BLaER1 treated with 17β-estradiol and CSF1 and Interleukin-3, amounts not matched to agents 10 nM and 100 nM (cell line): ENCODE measurements at regions not wholly inside any gene's neighbourhood (a gene's known extent, or its start where the extent isn't known, plus 50 kb on each side); places are given as distances from the start of the nearest gene placed in this dataset.
"Not testable (repeated sequence)": the region's sequence is repeated elsewhere in the genome, so short reads cannot be mapped to it uniquely, and the experiment has no call there.

Experiments
- H3K27ac ChIP-seq, 11 experiments: shearing (Covaris generic); formaldehyde crosslinking; 2 replicates each; pipeline ENCODE4 v1.8.1; 2022
- H3K27me3 ChIP-seq, 11 experiments: shearing (Covaris generic); formaldehyde crosslinking; 2 replicates each; pipeline ENCODE4 v1.8.1; 2022
- H3K36me3 ChIP-seq, 11 experiments: shearing (Covaris generic); formaldehyde crosslinking; 2 replicates each; pipeline ENCODE4 v1.8.1; 2022
- H3K4me1 ChIP-seq, 10 experiments: shearing (Covaris generic); formaldehyde crosslinking; 2 replicates each; pipeline ENCODE4 v1.8.1; 2022
- H3K4me2 ChIP-seq, 11 experiments: shearing (Covaris generic); formaldehyde crosslinking; 2 replicates each; pipeline ENCODE4 v1.8.1; 2022
- H3K4me3 ChIP-seq, 10 experiments: shearing (Covaris generic); formaldehyde crosslinking; 2 replicates each; pipeline ENCODE4 v1.8.1; 2022
- H3K9ac ChIP-seq, 11 experiments: shearing (Covaris generic); formaldehyde crosslinking; 2 replicates each; pipeline ENCODE4 v1.8.1; 2022
- H3K9me3 ChIP-seq, 11 experiments: shearing (Covaris generic); formaldehyde crosslinking; replicated peaks in 1 of 11; 2 replicates each; pipeline ENCODE4 v1.8.1; 2022
- H4K20me1 ChIP-seq, 11 experiments: shearing (Covaris generic); formaldehyde crosslinking; 2 replicates each; pipeline ENCODE4 v1.8.1; 2022
- Cebpa-rat ChIP-seq, 11 experiments: shearing (Covaris generic); IDR thresholded peaks; 2 replicates each; pipeline ENCODE4 v1.8.1; 2022

GRCh38 chr13:49859560-49859959 lies 67.1 kb upstream of the KPNA3 start:
- no peak overlapping the region for H3K9ac ChIP-seq
- no peak for TF ChIP-seq Cebpa-rat (IDR thresholded peaks at IDR 0.05)
- H3K4me3 ChIP-seq = no peak overlapping the region
- no peak overlapping the region for H3K27ac ChIP-seq
- H3K4me2 ChIP-seq = no peak overlapping the region
- H3K36me3 ChIP-seq = no peaks in the 10 kb centered on the region
- no peaks in the 10 kb centered on the region for H3K27me3 ChIP-seq
- no peaks in the 10 kb centered on the region for H3K4me1 ChIP-seq
- peaks cover 27 to 40% (median 30%) of the 10 kb centered on the region in 11 experiments for H3K9me3 ChIP-seq
- no peaks in the 10 kb centered on the region for H4K20me1 ChIP-seq

- H3K9ac ChIP-seq = no peak overlapping the region
- no peaks in the 10 kb centered on the region for H4K20me1 ChIP-seq
- TF ChIP-seq Cebpa-rat (IDR thresholded peaks at IDR 0.05) = no peak
- no peaks in the 10 kb centered on the region for H3K4me1 ChIP-seq
- H3K36me3 ChIP-seq = no peaks in the 10 kb centered on the region
- peaks cover 39 to 46% (median 43%) of the 10 kb centered on the region in 11 experiments for H3K9me3 ChIP-seq
- H3K27ac ChIP-seq = no peak overlapping the region
- no peak overlapping the region for H3K4me2 ChIP-seq
- H3K4me3 ChIP-seq = no peak overlapping the region
- H3K27me3 ChIP-seq = no peaks in the 10 kb centered on the region
These were observed 65.8 kb upstream of the KPNA3 start for GRCh38 chr13:49858178-49858856.

GRCh38 chr13:49855930-49856329 lies 63.4 kb upstream of the KPNA3 start:
- Histone ChIP-seq H3K27me3 (no peaks in the 10 kb centered on the region), H3K36me3 (no peaks in the 10 kb centered on the region), H3K9ac (no peak overlapping the region), H3K9me3 (peaks cover 51 to 62% (median 55%) of the 10 kb centered on the region in 11 experiments), H3K4me2 (no peak overlapping the region), H4K20me1 (no peaks in the 10 kb centered on the region), H3K4me3 (no peak overlapping the region), H3K27ac (no peak overlapping the region), H3K4me1 (no peaks in the 10 kb centered on the region)
- TF ChIP-seq Cebpa-rat (IDR thresholded peaks at IDR 0.05) = no peak

DNA sequence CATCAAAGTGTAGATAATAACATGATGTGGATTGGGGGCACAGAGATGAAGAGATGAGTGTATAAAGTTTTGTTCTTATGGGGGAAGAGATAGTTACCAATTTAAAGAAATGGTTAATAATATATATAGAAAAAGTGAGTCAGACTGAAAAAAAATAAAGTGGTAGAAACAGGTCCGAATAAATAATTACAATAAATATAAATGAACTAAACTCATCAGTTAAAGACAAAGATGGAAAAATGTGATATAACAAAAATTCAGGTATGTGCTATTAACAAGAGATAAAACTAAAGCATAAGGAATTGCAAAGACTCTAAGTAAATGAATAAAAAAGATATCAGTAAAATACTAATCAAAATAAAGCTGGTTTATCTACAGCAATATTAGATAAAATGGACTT lies 61.1 kb upstream of the KPNA3 start:
- Histone ChIP-seq H3K36me3 (no peaks in the 10 kb centered on the region), H3K4me3 (no peak overlapping the region), H3K9ac (no peak overlapping the region), H3K4me2 (no peak overlapping the region), H3K27ac (no peak overlapping the region), H3K4me1 (peaks cover 0 to 2% (median 0%) of the 10 kb centered on the region in 10 experiments; a peak in 3 of 20 replicates), H3K9me3 (peaks cover 51 to 62% (median 55%) of the 10 kb centered on the region in 11 experiments), H3K27me3 (no peaks in the 10 kb centered on the region), H4K20me1 (no peaks in the 10 kb centered on the region)
- no peak for TF ChIP-seq Cebpa-rat (IDR thresholded peaks at IDR 0.05)

DNA sequence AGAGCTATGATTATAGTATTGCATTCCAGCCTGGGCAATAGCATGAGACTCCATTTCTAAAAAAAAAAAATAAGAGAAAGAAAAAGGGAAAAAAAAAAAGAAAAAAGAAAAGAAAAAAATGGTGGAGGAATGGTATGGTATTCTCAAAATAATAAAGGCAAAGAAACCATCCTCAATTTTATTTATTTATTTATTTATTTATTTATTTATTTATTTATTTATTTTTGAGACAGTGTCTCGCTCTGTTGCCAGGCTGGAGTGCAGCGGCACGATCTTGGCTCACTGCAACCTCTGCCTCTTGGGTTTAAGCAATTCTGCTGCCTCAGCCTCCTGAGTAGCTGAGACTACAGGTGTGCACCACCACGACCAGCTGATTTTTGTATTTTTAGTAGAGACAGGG lies 60.0 kb upstream of the KPNA3 start:
- H3K4me3 ChIP-seq, H4K20me1 ChIP-seq, H3K9ac ChIP-seq, H3K4me2 ChIP-seq, H3K36me3 ChIP-seq, H3K27ac ChIP-seq, H3K4me1 ChIP-seq, H3K27me3 ChIP-seq: not testable (repeated sequence)
- peaks cover 51 to 60% (median 53%) of the 10 kb centered on the region in 11 experiments for H3K9me3 ChIP-seq

GRCh38 chr13:49844181-49844580 lies 51.7 kb upstream of the KPNA3 start:
- no peak for TF ChIP-seq Cebpa-rat (IDR thresholded peaks at IDR 0.05)
- Histone ChIP-seq H3K9ac (no peak overlapping the region), H3K27me3 (no peaks in the 10 kb centered on the region)

More at GRCh38 chr13:49844181-49844580, 51.7 kb upstream of the KPNA3 start:
- Histone ChIP-seq H4K20me1 (no peaks in the 10 kb centered on the region), H3K4me3 (no peak overlapping the region), H3K27ac (no peak overlapping the region), H3K36me3 (no peaks in the 10 kb centered on the region), H3K9me3 (no peaks in the 10 kb centered on the region), H3K4me2 (no peak overlapping the region), H3K4me1 (peaks cover 0 to 7% (median 0%) of the 10 kb centered on the region in 10 experiments; a peak in 4 of 20 replicates)
